Panc1 (cell line): ENCODE measurements at regions not wholly inside any gene's neighbourhood (a gene's known extent, or its start where the extent isn't known, plus 50 kb on each side); places are given as distances from the start of the nearest gene placed in this dataset.

Experiments
- ATAC-seq: fragments of 200-7000 bp; cut with Tn5 transposase; 2 replicates; pipeline ENCODE4 v1.9.1; 2020; ENCODE audit warnings: mild to moderate bottlenecking, moderate library complexity
- BruUV-seq: library from RNA; stranded (reverse); fragments of 400-500 nt; replicated peaks from 2 replicates; lab custom pipeline; 2021; lab: Mats Ljungman, UMichigan
- CTCF ChIA-PET: fragments of 300-600 bp; sonication (Branson Sonifier 250); formaldehyde crosslinking; loops from one replicate; lab custom pipeline; 2022; ENCODE audit warnings: antibody characterized with exemption; lab: Charles Lee
- POLR2A ChIA-PET: fragments of 300-600 bp; sonication (Branson Sonifier 250); formaldehyde crosslinking; loops from one replicate; lab custom pipeline; 2022; ENCODE audit warnings: antibody characterized with exemption; lab: Charles Lee
- DNase-seq: peaks from one replicate; pipeline ENCODE4 v3.0.0-alpha.2; 2010; ENCODE audit warnings: low read depth, low spot score
- H3K27ac ChIP-seq: 2 replicates; pipeline ENCODE4 v1.5.1; 2011; ENCODE audit warnings: mild to moderate bottlenecking, low read length, inconsistent platforms
- H3K27me3 ChIP-seq: fragments of 200-500 bp; sonication (Bioruptor generic); 2 replicates; pipeline ENCODE4 v1.6.0; 2014; ENCODE audit warnings: low read length, inconsistent platforms; ENCODE audit not compliant: control insufficient read depth, insufficient read depth
- H3K36me3 ChIP-seq: fragments of 200-500 bp; sonication (Bioruptor generic); 2 replicates; pipeline ENCODE4 v1.5.1; 2014; ENCODE audit warnings: inconsistent platforms, mild to moderate bottlenecking, low read length, moderate library complexity; ENCODE audit not compliant: control insufficient read depth, insufficient read depth
- H3K4me1 ChIP-seq: 2 replicates; pipeline ENCODE4 v1.5.1; 2011; ENCODE audit warnings: inconsistent platforms, mild to moderate bottlenecking, low read length, moderate library complexity; ENCODE audit not compliant: control insufficient read depth, insufficient read depth
- H3K4me3 ChIP-seq, 2 experiments: 2 replicates each; pipeline ENCODE4 v1.5.1; 2011 to 2012; ENCODE audit warnings: low read depth in 2 of 2, low read length in 2 of 2, mild to moderate bottlenecking in 2 of 2, inconsistent platforms in 1 of 2, moderate library complexity in 1 of 2
- H3K9me3 ChIP-seq: fragments of 200-500 bp; sonication (Bioruptor generic); 2 replicates; pipeline ENCODE4 v1.5.1; 2014; ENCODE audit warnings: low read depth, mild to moderate bottlenecking, inconsistent platforms, low read length, moderate library complexity; ENCODE audit not compliant: control insufficient read depth, insufficient read depth
- CTCF ChIP-seq: fragments of 450-650 bp; IDR thresholded peaks from 2 replicates; pipeline ENCODE4 v1.5.1; 2017; ENCODE audit warnings: mild to moderate bottlenecking
- POLR2AphosphoS5 ChIP-seq: IDR thresholded peaks from 2 replicates; pipeline ENCODE4 v1.6.1; 2012; ENCODE audit warnings: mild to moderate bottlenecking, low read depth, low read length, moderate library complexity
- REST ChIP-seq, 2 experiments: IDR thresholded peaks; 2 replicates each; pipeline ENCODE4 v1.6.1; 2011 to 2012; ENCODE audit warnings: low read depth in 2 of 2, control low read depth in 1 of 2, low read length in 1 of 2, mild to moderate bottlenecking in 1 of 2, moderate library complexity in 1 of 2; ENCODE audit not compliant: insufficient read depth in 1 of 2
- SIN3A ChIP-seq: IDR thresholded peaks from 2 replicates; pipeline ENCODE4 v1.6.1; 2012; ENCODE audit warnings: low read depth, mild to moderate bottlenecking, low read length, moderate library complexity, borderline replicate concordance; ENCODE audit not compliant: insufficient read depth
- TCF7L2 ChIP-seq: IDR thresholded peaks from 2 replicates; pipeline ENCODE4 v1.6.1; 2011; ENCODE audit warnings: mild to moderate bottlenecking, low read depth, low read length, inconsistent platforms
- in situ Hi-C: cut with HindIII; loops from 2 replicates; pipeline ENCODE4 v1.10.0; 2016; ENCODE audit warnings: low sequenced_read_pairs, low pct_unique_long_range_greater_than_20kb
- intact Hi-C: fragments of 100-400 bp; cut with micrococcal nuclease; formaldehyde crosslinking; loops from one replicate; pipeline ENCODE4 v1.10.0; 2022; ENCODE audit not compliant: unreplicated experiment

GRCh38 chr18:41558715-41559114 lies 396.3 kb upstream of the PIK3C3 start:
- Histone ChIP-seq H3K36me3 (no peaks in the 10 kb centered on the region), H3K9me3 (no peaks in the 10 kb centered on the region), H3K4me3 (no peak overlapping the region), H3K27ac (no peak overlapping the region), H3K27me3 (no peaks in the 10 kb centered on the region), H3K4me1 (no peaks in the 10 kb centered on the region)
- ATAC-seq (no peak), DNase-seq (no peak)
- BruUV-seq, result no TSS peak
- in situ Hi-C loops (no loop called here), intact Hi-C loops (no loop called here)
- ChIA-PET POLR2A (no interaction called here), CTCF (no interaction called here)
- no peak for TF ChIP-seq TCF7L2
- no peak for TF ChIP-seq POLR2AphosphoS5
- TF ChIP-seq REST (IDR thresholded peaks at IDR 0.05; ENCODE audit: insufficient read depth in 1 of 2, low read depth in 2 of 2, low read length in 1 of 2), result no peak
- TF ChIP-seq CTCF, result no peak
- TF ChIP-seq SIN3A, result no peak

- POLR2A ChIA-PET, result no interaction called here
- TF ChIP-seq SIN3A (no peak), REST (IDR thresholded peaks at IDR 0.05; ENCODE audit: insufficient read depth in 1 of 2, low read depth in 2 of 2, low read length in 1 of 2) (no peak), TCF7L2 (no peak), CTCF (no peak), POLR2AphosphoS5 (no peak)
- intact Hi-C loops (no loop called here), in situ Hi-C loops (no loop called here)
- CTCF ChIA-PET, result no interaction called here
- H3K27me3 ChIP-seq, result no peaks in the 10 kb centered on the region
- no peaks in the 10 kb centered on the region for H3K9me3 ChIP-seq
- H3K4me1 ChIP-seq, result no peaks in the 10 kb centered on the region
- H3K4me3 ChIP-seq, result no peak overlapping the region
- no peaks in the 10 kb centered on the region for H3K36me3 ChIP-seq
- ATAC-seq, result no peak
- BruUV-seq, result no TSS peak
- no peak for DNase-seq
- H3K27ac ChIP-seq, result no peak overlapping the region
Measured at GRCh38 chr18:41553716-41554115, 401.3 kb upstream of the PIK3C3 start.
